GM12865 (cell line): ENCODE measurements at regions not wholly inside any gene's neighbourhood (a gene's known extent, or its start where the extent isn't known, plus 50 kb on each side); places are given as distances from the start of the nearest gene placed in this dataset.

ENCODE experiments used
- DNase-seq: peaks from one replicate; pipeline ENCODE4 v3.0.0; 2010; ENCODE audit warnings: low read depth
- H3K4me3 ChIP-seq: 2 replicates; pipeline ENCODE4 v1.5.1; 2011; ENCODE audit warnings: mild to moderate bottlenecking, low read depth, low read length, control low read depth
- CTCF ChIP-seq: IDR thresholded peaks from 2 replicates; pipeline ENCODE4 v1.5.1; 2011; ENCODE audit warnings: low read length, control low read depth, low read depth, inconsistent platforms; ENCODE audit not compliant: insufficient read depth; ENCODE audit errors: missing control alignments

- no peak for DNase-seq
- H3K4me3 ChIP-seq, result no peak overlapping the region
- TF ChIP-seq CTCF, result no peak
Measured at GRCh38 chr22:48650323-48651035, 1177.2 kb downstream of the BRD1 start.

- no peak overlapping the region for H3K4me3 ChIP-seq
- no peak for TF ChIP-seq CTCF
- no peak for DNase-seq
Measured at GRCh38 chr22:48649466-48649865, 1178.2 kb downstream of the BRD1 start.

- H3K4me3 ChIP-seq, result no peak overlapping the region
- no peak for TF ChIP-seq CTCF
- DNase-seq, result no peak
Measured at GRCh38 chr22:48649031-48649430, 1178.6 kb downstream of the BRD1 start.

- no peak for DNase-seq
- no peak for TF ChIP-seq CTCF
- no peak overlapping the region for H3K4me3 ChIP-seq
Measured at GRCh38 chr22:48647606-48648515, 1179.8 kb downstream of the BRD1 start.

- no peak for TF ChIP-seq CTCF
- H3K4me3 ChIP-seq, result no peak overlapping the region
- no peak for DNase-seq
Measured at GRCh38 chr22:48647051-48647450, 1180.6 kb downstream of the BRD1 start.

GRCh38 chr22:48646216-48646925 is 1181.3 kb downstream of the BRD1 start:
- no peak overlapping the region for H3K4me3 ChIP-seq
- TF ChIP-seq CTCF, result no peak
- DNase-seq, result no peak
